ENCODE measurements at regions not wholly inside any gene's neighbourhood (a gene's known extent, or its start where the extent isn't known, plus 50 kb on each side); places are given as distances from the start of the nearest gene placed in this dataset.
"Not testable (repeated sequence)": the region's sequence is repeated elsewhere in the genome, so short reads cannot be mapped to it uniquely, and the experiment has no call there.

- DNase-seq (ENCODE audit: low read depth, low spot score), result no peak
- in situ Hi-C loops (cut with HindIII; ENCODE audit: low pct_unique_long_range_greater_than_20kb, low sequenced_read_pairs), result no loop called here
Observed at GRCh38 chr3:166285001-166285400, 447.8 kb upstream of the BCHE start.

DNA sequence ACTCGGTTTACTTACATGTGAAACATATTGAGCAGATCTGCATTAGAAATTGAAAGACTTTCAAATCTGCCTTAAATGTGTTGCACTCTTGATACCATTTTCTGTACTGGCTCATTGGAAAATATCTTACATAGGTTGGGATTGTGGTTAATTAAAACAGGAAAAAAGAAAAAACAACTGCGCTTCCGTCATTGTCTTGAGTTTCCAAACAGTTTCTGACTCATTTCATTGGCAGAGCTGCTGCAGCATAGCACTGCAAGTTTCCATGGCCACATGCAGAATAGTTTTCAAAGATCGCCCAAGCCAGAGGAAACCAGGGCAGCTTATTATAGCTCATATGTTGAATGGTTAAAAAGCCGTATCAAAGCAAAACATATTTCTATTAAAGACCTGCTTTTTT is 446.6 kb upstream of the BCHE start:
- in situ Hi-C loops (cut with HindIII; ENCODE audit: low pct_unique_long_range_greater_than_20kb, low sequenced_read_pairs), result no loop called here
- DNase-seq (ENCODE audit: low read depth, low spot score), result peak; percentile 35

- DNase-seq (ENCODE audit: low read depth, low spot score), result no peak
- in situ Hi-C loops (cut with HindIII; ENCODE audit: low pct_unique_long_range_greater_than_20kb, low sequenced_read_pairs), result no loop called here
Observed at GRCh38 chr3:166282931-166283330, 445.7 kb upstream of the BCHE start.

DNA sequence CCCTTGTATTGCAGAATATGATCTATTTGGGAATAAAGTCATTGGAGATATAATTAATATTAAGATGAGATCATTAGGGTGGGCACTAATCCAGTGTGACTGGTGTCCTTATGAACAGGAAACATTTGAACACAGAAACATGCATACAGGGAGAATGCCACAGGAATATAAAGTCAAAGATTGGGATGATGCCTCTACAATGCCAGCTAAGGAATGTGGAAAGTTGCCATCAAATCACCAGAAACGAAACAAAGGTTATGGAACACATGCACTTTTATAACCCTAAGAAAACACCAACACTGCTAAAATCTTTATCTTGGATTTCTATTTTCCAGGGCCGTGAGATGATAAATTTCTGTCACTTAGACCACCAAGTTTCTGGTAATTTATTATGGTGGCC is 442.4 kb upstream of the BCHE start:
- DNase-seq (ENCODE audit: low read depth, low spot score), result no peak
- in situ Hi-C loops (cut with HindIII; ENCODE audit: low pct_unique_long_range_greater_than_20kb, low sequenced_read_pairs), result no loop called here

GRCh38 chr3:166275024-166275390 is 437.8 kb upstream of the BCHE start:
- in situ Hi-C loops (cut with HindIII; ENCODE audit: low pct_unique_long_range_greater_than_20kb, low sequenced_read_pairs), result no loop called here
- no peak for DNase-seq (ENCODE audit: low read depth, low spot score)

GRCh38 chr3:166274351-166275023 is 437.3 kb upstream of the BCHE start:
- DNase-seq (ENCODE audit: low read depth, low spot score), result no peak
- in situ Hi-C loops (cut with HindIII; ENCODE audit: low pct_unique_long_range_greater_than_20kb, low sequenced_read_pairs), result no loop called here

GRCh38 chr3:166270429-166270828 is 433.2 kb upstream of the BCHE start:
- in situ Hi-C loops (cut with HindIII; ENCODE audit: low pct_unique_long_range_greater_than_20kb, low sequenced_read_pairs), result no loop called here
- DNase-seq (ENCODE audit: low read depth, low spot score), result no peak

GRCh38 chr3:166265153-166265552 is 427.9 kb upstream of the BCHE start:
- in situ Hi-C loops (cut with HindIII; ENCODE audit: low pct_unique_long_range_greater_than_20kb, low sequenced_read_pairs), result no loop called here
- DNase-seq (ENCODE audit: low read depth, low spot score), result no peak

- DNase-seq (ENCODE audit: low read depth, low spot score), result peak; percentile 38
- in situ Hi-C loops (cut with HindIII; ENCODE audit: low pct_unique_long_range_greater_than_20kb, low sequenced_read_pairs), result no loop called here
Observed at GRCh38 chr3:166263460-166263859, 426.2 kb upstream of the BCHE start.

- DNase-seq (ENCODE audit: low read depth, low spot score); in situ Hi-C loops (cut with HindIII; ENCODE audit: low pct_unique_long_range_greater_than_20kb, low sequenced_read_pairs): not testable (repeated sequence)
Observed at GRCh38 chr3:166258293-166258850, 421.1 kb upstream of the BCHE start.

DNA sequence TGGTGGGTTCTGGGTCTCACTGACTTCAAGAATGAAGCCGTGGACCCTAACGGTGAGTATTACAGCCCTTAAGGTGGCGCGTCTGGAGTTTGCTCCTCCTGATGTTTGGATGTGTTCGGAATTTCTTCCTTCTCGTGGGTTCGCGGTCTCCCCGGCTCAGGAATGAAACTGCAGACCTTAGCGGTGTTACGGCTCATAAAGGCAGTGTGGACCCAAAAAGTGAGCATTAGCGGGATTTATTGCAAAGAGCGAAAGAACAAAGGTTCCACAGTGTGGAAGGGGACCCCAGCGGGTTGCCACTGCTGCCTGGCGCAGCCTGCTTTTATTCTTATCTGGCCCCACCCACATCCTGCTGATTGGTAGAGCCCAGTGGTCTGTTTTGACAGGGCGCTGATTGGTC is 420.5 kb upstream of the BCHE start:
- in situ Hi-C loops (cut with HindIII; ENCODE audit: low pct_unique_long_range_greater_than_20kb, low sequenced_read_pairs), result no loop called here
- no peak for DNase-seq (ENCODE audit: low read depth, low spot score)

DNA sequence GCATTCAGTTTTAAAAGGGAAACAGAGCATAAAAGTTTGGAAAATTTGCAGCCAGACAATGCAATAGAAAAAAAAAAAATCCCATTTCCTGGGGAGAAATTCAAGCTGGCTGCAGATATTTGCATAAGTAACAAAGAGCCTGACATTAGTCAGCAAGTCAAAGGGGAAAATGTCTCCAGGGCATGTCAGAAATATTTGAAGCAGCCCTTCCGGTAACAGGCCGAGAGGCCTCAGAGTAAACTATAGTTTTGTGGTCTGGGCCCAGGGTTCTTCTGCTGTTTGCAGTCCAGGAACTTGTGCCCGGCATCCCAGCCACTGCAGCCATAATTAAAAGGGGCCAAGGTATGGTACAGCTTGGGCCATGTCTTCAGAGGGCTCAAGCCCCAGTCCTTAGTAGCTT is 411.6 kb upstream of the BCHE start:
- DNase-seq (ENCODE audit: low read depth, low spot score), result no peak
- in situ Hi-C loops (cut with HindIII; ENCODE audit: low pct_unique_long_range_greater_than_20kb, low sequenced_read_pairs), result no loop called here

- DNase-seq (ENCODE audit: low read depth, low spot score), result no peak
- in situ Hi-C loops (cut with HindIII; ENCODE audit: low pct_unique_long_range_greater_than_20kb, low sequenced_read_pairs), result no loop called here
Observed at GRCh38 chr3:166243511-166243910, 406.3 kb upstream of the BCHE start.

DNA sequence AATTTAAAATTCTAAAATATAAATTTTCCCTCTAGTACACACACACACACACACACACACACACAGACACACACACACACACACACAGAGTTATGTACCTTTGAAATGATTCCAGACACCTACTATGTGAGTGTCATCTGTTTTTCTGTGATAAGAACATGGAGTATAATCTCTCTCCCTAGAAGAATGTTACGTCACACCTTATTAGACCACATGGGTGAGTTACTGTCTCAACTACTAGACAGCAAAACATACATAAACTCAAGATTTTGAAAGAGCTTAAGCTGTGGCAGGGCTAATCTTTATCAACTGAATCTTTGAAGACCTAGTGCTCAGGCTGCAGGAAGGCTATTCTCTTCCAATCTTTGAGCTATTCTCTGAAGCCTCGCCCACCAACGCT is 385.9 kb upstream of the BCHE start:
- in situ Hi-C loops (cut with HindIII; ENCODE audit: low pct_unique_long_range_greater_than_20kb, low sequenced_read_pairs), result no loop called here
- DNase-seq (ENCODE audit: low read depth, low spot score), result no peak

DNA sequence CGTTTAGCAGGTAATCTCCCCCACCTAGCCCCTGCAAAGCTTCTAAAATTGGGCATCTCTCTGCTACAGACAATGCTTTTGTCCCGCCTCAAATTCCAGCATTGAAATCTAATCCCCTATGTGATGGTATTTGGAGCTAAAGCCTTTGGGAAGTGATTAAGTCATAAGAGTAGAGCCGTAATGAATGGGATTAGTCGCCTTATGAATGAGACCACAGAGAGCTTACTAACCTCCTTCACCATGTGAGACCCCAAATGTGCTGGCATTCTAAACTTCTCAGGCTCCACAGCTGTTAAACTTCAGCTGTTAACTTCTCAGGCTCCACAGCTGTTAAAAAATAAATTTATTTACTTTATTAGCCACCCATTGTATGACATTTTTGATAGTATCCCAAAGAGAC is 374.2 kb upstream of the BCHE start:
- in situ Hi-C loops (cut with HindIII; ENCODE audit: low pct_unique_long_range_greater_than_20kb, low sequenced_read_pairs), result no loop called here
- DNase-seq (ENCODE audit: low read depth, low spot score), result no peak

GRCh38 chr3:166209701-166210100 is 372.5 kb upstream of the BCHE start:
- no peak for DNase-seq (ENCODE audit: low read depth, low spot score)
- in situ Hi-C loops (cut with HindIII; ENCODE audit: low pct_unique_long_range_greater_than_20kb, low sequenced_read_pairs), result no loop called here

DNA sequence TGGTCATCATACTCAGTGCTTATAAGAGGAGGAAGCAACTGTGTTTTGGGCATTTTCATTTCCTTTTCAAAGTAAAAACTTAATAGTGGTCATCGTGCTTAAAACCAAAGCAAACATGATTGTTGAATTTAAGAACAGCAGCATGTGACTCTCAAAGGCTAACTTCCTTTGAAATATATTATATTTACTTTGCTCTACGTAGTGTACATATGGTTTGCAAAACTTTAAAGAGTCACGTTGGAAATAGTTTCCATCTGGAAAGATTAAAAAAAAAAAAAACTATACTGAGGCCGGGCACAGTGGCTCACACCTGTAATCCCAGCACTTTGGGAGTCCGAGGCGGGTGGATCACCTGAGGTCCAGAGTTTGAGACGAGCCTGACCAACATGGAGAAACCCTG is 367.9 kb upstream of the BCHE start:
- in situ Hi-C loops (cut with HindIII; ENCODE audit: low pct_unique_long_range_greater_than_20kb, low sequenced_read_pairs), result no loop called here
- DNase-seq (ENCODE audit: low read depth, low spot score), result no peak

DNA sequence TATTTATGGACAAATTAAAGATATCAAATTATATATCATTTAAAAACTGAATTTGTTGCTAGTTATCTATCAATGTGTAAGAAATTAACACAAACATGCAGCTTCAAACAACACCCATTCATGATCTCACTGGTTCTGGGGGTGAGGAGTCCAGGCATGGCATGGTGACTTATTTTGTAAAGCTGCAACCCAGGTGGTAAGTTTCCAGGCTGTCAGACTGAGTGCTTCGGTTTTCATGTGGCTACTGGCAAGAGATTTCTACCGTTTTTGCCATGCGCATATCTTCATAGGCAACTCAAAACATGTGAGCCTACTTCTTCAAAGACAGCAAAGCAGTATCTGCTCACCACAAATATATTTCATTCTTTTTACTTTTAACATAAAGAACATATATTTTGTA is 364.3 kb upstream of the BCHE start:
- no peak for DNase-seq (ENCODE audit: low read depth, low spot score)
- in situ Hi-C loops (cut with HindIII; ENCODE audit: low pct_unique_long_range_greater_than_20kb, low sequenced_read_pairs), result no loop called here

GRCh38 chr3:166199491-166199890 is 362.3 kb upstream of the BCHE start:
- in situ Hi-C loops (cut with HindIII; ENCODE audit: low pct_unique_long_range_greater_than_20kb, low sequenced_read_pairs), result no loop called here
- DNase-seq (ENCODE audit: low read depth, low spot score), result no peak

GRCh38 chr3:166195808-166196207 is 358.6 kb upstream of the BCHE start:
- no peak for DNase-seq (ENCODE audit: low read depth, low spot score)
- in situ Hi-C loops (cut with HindIII; ENCODE audit: low pct_unique_long_range_greater_than_20kb, low sequenced_read_pairs), result no loop called here
